PFSK-1 (cell line): ENCODE measurements at regions not wholly inside any gene's neighbourhood (a gene's known extent, or its start where the extent isn't known, plus 50 kb on each side); places are given as distances from the start of the nearest gene placed in this dataset.

Experiments
- FOXP2 ChIP-seq: optimal IDR thresholded peaks from 2 replicates; pipeline ENCODE3; 2011; ENCODE audit warnings: borderline replicate concordance, control low read depth, inconsistent platforms; ENCODE audit not compliant: insufficient read depth; ENCODE audit errors: extremely low read length, extremely low read depth
- POLR2AphosphoS5 ChIP-seq: IDR thresholded peaks from 2 replicates; pipeline ENCODE4 v1.6.1; 2012; ENCODE audit warnings: low read depth, mild to moderate bottlenecking, control low read depth, low read length, moderate library complexity
- SIN3A ChIP-seq: IDR thresholded peaks from 2 replicates; pipeline ENCODE4 v1.6.1; 2012; ENCODE audit warnings: mild to moderate bottlenecking, low read length, moderate library complexity, borderline replicate concordance; ENCODE audit not compliant: insufficient read depth
- TAF1 ChIP-seq: IDR thresholded peaks from 2 replicates; pipeline ENCODE4 v1.6.1; 2012; ENCODE audit warnings: low read length, control low read depth, borderline replicate concordance; ENCODE audit not compliant: insufficient read depth
- TF ChIP-seq, protein P1 (sequence below), 2 experiments: IDR thresholded peaks; 2 replicates each; pipeline versions ENCODE4 v1.6.1 to v1.8.0; 2011 to 2012; ENCODE audit warnings: low read depth in 2 of 2, low read length in 2 of 2, control low read depth in 1 of 2, inconsistent platforms in 1 of 2, mild to moderate bottlenecking in 1 of 2, moderate library complexity in 1 of 2; ENCODE audit not compliant: insufficient read depth in 1 of 2

DNA sequence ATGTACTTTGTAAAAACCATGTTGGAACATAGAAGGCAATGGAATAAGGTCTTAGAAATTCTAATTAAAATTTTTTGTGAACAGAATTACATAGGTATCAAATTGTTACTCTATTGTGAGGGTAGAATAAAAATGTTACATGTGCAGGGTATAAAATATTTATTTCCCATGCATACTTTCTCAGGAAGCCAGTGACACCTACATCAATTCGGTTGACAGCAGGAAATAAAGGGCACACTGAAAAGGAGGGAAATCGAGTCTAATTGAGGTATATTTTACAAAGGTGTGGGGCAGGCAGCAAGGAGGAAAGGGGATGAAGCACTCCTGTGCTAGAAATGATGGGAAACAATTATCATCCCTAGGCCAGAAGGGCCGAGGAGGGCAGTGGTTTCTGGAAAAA lies 244.9 kb downstream of the C7orf25 start:
- TF ChIP-seq SIN3A (no peak), FOXP2 (no peak), TAF1 (no peak), POLR2AphosphoS5 (no peak)
- TF ChIP-seq, protein P1, sequence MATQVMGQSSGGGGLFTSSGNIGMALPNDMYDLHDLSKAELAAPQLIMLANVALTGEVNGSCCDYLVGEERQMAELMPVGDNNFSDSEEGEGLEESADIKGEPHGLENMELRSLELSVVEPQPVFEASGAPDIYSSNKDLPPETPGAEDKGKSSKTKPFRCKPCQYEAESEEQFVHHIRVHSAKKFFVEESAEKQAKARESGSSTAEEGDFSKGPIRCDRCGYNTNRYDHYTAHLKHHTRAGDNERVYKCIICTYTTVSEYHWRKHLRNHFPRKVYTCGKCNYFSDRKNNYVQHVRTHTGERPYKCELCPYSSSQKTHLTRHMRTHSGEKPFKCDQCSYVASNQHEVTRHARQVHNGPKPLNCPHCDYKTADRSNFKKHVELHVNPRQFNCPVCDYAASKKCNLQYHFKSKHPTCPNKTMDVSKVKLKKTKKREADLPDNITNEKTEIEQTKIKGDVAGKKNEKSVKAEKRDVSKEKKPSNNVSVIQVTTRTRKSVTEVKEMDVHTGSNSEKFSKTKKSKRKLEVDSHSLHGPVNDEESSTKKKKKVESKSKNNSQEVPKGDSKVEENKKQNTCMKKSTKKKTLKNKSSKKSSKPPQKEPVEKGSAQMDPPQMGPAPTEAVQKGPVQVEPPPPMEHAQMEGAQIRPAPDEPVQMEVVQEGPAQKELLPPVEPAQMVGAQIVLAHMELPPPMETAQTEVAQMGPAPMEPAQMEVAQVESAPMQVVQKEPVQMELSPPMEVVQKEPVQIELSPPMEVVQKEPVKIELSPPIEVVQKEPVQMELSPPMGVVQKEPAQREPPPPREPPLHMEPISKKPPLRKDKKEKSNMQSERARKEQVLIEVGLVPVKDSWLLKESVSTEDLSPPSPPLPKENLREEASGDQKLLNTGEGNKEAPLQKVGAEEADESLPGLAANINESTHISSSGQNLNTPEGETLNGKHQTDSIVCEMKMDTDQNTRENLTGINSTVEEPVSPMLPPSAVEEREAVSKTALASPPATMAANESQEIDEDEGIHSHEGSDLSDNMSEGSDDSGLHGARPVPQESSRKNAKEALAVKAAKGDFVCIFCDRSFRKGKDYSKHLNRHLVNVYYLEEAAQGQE (IDR thresholded peaks at IDR 0.05; ENCODE audit: insufficient read depth in 1 of 2, low read depth in 2 of 2, low read length in 2 of 2) = no peak

DNA sequence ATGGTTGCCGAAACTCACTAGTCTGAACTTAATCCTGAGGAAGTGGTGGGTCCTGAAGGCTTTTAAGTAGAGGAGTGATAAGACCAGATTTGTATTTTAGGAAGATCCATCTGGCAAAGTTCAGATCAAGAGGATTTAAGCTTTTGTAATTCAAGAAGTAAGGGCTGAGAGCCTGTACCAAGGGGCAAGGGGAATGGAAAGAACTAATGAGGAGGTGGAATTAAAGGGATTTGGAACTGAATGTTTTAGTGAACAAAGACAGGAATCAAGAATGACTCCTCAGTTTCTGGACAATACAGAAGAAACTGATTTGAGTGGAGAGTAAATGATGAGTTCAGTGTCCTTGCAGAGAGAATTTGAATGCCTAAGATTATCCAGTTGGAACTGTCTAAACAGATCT lies 249.0 kb downstream of the C7orf25 start:
- TF ChIP-seq, protein P1 (IDR thresholded peaks at IDR 0.05; ENCODE audit: insufficient read depth in 1 of 2, low read depth in 2 of 2, low read length in 2 of 2) = no peak
- TF ChIP-seq TAF1 = no peak
- TF ChIP-seq SIN3A = no peak
- TF ChIP-seq FOXP2 = no peak
- TF ChIP-seq POLR2AphosphoS5 = no peak

DNA sequence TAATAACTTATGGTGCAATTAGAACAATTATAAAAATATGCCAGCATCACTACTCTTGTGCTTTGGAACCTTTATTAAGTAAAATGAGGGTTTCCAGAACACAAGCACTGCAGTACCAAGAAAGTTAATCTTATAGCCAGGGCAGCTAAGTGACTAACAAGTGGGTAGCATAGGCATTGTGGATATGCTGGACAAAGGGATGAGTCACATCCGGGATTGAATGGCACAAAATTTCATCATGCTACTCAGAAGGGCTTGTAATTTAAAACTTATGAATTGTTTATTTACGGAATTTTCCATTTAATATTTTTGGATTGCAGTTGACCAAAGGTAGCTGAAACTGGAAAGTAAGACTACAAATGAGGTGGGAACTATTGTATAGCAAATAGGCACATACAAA lies 250.6 kb downstream of the C7orf25 start:
- no peak for TF ChIP-seq POLR2AphosphoS5
- TF ChIP-seq TAF1 = no peak
- TF ChIP-seq SIN3A = no peak
- TF ChIP-seq, protein P1 (IDR thresholded peaks at IDR 0.05; ENCODE audit: insufficient read depth in 1 of 2, low read depth in 2 of 2, low read length in 2 of 2) = no peak
- TF ChIP-seq FOXP2 = no peak

DNA sequence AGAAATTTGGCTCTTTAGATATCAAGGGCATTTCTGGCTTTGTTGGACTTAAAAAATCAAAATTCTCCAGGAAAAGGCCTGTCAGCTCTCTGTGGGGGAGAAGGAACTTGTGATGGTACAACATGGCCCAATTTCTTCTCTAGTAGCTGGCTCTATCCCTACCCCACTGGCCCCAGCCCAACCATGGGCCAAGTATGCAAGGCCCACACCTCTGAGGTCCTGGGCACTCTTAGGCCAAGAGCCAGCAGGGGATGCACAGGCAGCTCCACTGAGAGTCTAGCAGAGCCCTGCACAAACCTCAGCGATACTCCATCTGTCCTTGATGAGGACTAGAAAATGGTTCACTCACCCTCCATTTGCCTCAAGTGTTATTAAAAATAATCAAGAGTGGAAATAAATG lies 261.2 kb downstream of the C7orf25 start:
- TF ChIP-seq, protein P1 (IDR thresholded peaks at IDR 0.05; ENCODE audit: insufficient read depth in 1 of 2, low read depth in 2 of 2, low read length in 2 of 2) = no peak
- TF ChIP-seq FOXP2 = no peak
- no peak for TF ChIP-seq TAF1
- no peak for TF ChIP-seq SIN3A
- no peak for TF ChIP-seq POLR2AphosphoS5

DNA sequence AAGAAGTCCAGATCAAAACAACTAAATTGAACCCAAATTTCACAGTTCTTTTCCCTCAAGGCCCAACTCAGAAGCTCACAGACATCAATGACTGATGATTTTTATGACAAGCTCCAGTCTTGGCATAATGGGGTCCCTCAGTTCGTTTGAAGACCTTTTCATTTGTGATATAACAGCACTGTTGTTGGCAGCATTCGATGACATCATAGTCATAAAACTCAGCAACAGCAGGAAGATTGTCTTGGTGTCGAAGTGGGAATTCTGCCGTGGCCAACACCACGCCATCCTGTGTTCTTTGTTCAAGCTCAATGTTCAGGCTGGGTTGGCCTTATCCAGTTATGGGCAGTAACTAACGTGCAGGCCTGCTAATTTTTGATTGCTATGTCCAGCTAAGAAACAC lies 261.7 kb downstream of the C7orf25 start:
- TF ChIP-seq SIN3A = no peak
- TF ChIP-seq, protein P1 (IDR thresholded peaks at IDR 0.05; ENCODE audit: insufficient read depth in 1 of 2, low read depth in 2 of 2, low read length in 2 of 2) = no peak
